ENCODE measurements at regions not wholly inside any gene's neighbourhood (a gene's known extent, or its start where the extent isn't known, plus 50 kb on each side); places are given as distances from the start of the nearest gene placed in this dataset.

GRCh38 chr19:29006057-29006735 lies 206.8 kb downstream of the UQCRFS1 start:
- 82 to 90% (median 86%) methylated on average over 8 of the region's 8 CpGs for WGBS, 5 donors
- intact Hi-C loops (cut with DNase I; ENCODE audit: low total_unique reads) = no loop called here
- Histone ChIP-seq H3K36me3 (no peaks in the 10 kb centered on the region), H3K27ac (no peak overlapping the region), H3K4me3 (no peak overlapping the region), H3K4me1 (no peaks in the 10 kb centered on the region), H3K27me3 (replicated peaks in 1 of 7) (no peaks in the 10 kb centered on the region), H3K9me3 (no peaks in the 10 kb centered on the region)
- TF ChIP-seq POLR2A (IDR thresholded peaks at IDR 0.05) (no peak), CTCF (IDR thresholded peaks at IDR 0.05 in 8 of 11, conservative IDR thresholded peaks at IDR 0.05 in 3 of 11) (no peak), POLR2AphosphoS5 (IDR thresholded peaks at IDR 0.05) (no peak)
- DNase-seq = no peak

- intact Hi-C loops (cut with DNase I; ENCODE audit: low total_unique reads) = no loop called here
- no peak overlapping the region for H3K27ac ChIP-seq
- peaks cover 0 to 7% (median 0%) of the 10 kb centered on the region in 8 donors for H3K9me3 ChIP-seq
- DNase-seq = peak; percentile 33
- no peaks in the 10 kb centered on the region for H3K36me3 ChIP-seq
- H3K4me1 ChIP-seq = no peaks in the 10 kb centered on the region
- no peak overlapping the region for H3K4me3 ChIP-seq
- WGBS, 5 donors = 86 to 96% (median 94%) methylated on average over 7 of the region's 7 CpGs
- H3K27me3 ChIP-seq (replicated peaks in 1 of 7) = peaks cover 0 to 8% (median 0%) of the 10 kb centered on the region in 7 donors
- TF ChIP-seq POLR2A (IDR thresholded peaks at IDR 0.05) (no peak), CTCF (IDR thresholded peaks at IDR 0.05 in 8 of 11, conservative IDR thresholded peaks at IDR 0.05 in 3 of 11) (no peak)
These were observed 208.2 kb downstream of the UQCRFS1 start for GRCh38 chr19:29004796-29005195.

- no peaks in the 10 kb centered on the region for H3K4me1 ChIP-seq
These were observed 209.1 kb downstream of the UQCRFS1 start for GRCh38 chr19:29003641-29004409.

More at GRCh38 chr19:29003641-29004409, 209.1 kb downstream of the UQCRFS1 start:
- intact Hi-C loops (cut with DNase I; ENCODE audit: low total_unique reads) = no loop called here
- peaks cover 0 to 14% (median 0%) of the 10 kb centered on the region in 8 donors for H3K9me3 ChIP-seq
- H3K27ac ChIP-seq = no peak overlapping the region
- peaks cover 0 to 9% (median 0%) of the 10 kb centered on the region in 7 donors for H3K27me3 ChIP-seq (replicated peaks in 1 of 7)
- TF ChIP-seq POLR2AphosphoS5 (IDR thresholded peaks at IDR 0.05) = no peak
- no peak for TF ChIP-seq POLR2A (IDR thresholded peaks at IDR 0.05)
- TF ChIP-seq CTCF (IDR thresholded peaks at IDR 0.05 in 8 of 11, conservative IDR thresholded peaks at IDR 0.05 in 3 of 11) = no peak
- 70 to 80% (median 77%) methylated on average over 7 of the region's 7 CpGs for WGBS, 5 donors
- peak; percentile 38 for DNase-seq
- H3K36me3 ChIP-seq = no peaks in the 10 kb centered on the region
- no peak overlapping the region for H3K4me3 ChIP-seq

Measured in spleen (tissue), 11 donors.